Endodermal cell (in vitro differentiated cells): ENCODE measurements at regions not wholly inside any gene's neighbourhood (a gene's known extent, or its start where the extent isn't known, plus 50 kb on each side); places are given as distances from the start of the nearest gene placed in this dataset.

Experiments
- DNase-seq: peaks from one replicate; pipeline ENCODE4 v3.0.0-alpha.2; 2017
- H3K27ac ChIP-seq: 2 replicates; pipeline ENCODE4 v1.5.1; 2013; ENCODE audit warnings: mild to moderate bottlenecking, low read depth, low read length, moderate library complexity
- H3K27me3 ChIP-seq: 2 replicates; pipeline ENCODE4 v1.6.1; 2013; ENCODE audit warnings: mild to moderate bottlenecking, low read length, moderate library complexity; ENCODE audit not compliant: insufficient read depth, control insufficient read depth, poor library complexity, severe bottlenecking
- H3K36me3 ChIP-seq: 2 replicates; pipeline ENCODE4 v1.7.0; 2013; ENCODE audit warnings: mild to moderate bottlenecking, low read length, moderate library complexity; ENCODE audit not compliant: control insufficient read depth, insufficient read depth
- H3K4me1 ChIP-seq: one replicate; pipeline ENCODE4 v1.7.0; 2013; ENCODE audit warnings: low read length; ENCODE audit not compliant: control insufficient read depth, insufficient read depth
- H3K4me3 ChIP-seq: 2 replicates; pipeline ENCODE4 v1.5.1; 2013; ENCODE audit warnings: mild to moderate bottlenecking, low read length, moderate library complexity
- H3K9ac ChIP-seq: 2 replicates; pipeline ENCODE4 v1.6.1; 2013; ENCODE audit warnings: mild to moderate bottlenecking, low read length, moderate library complexity; ENCODE audit not compliant: poor library complexity, severe bottlenecking; ENCODE audit errors: extremely low read depth
- H3K9me3 ChIP-seq: 2 replicates; pipeline ENCODE4 v1.6.1; 2013; ENCODE audit warnings: mild to moderate bottlenecking, low read length, moderate library complexity; ENCODE audit not compliant: control insufficient read depth
- H3K27ac Mint-ChIP-seq: 2 replicates; pipeline ENCODE4 v1.8.0; 2020; ENCODE audit warnings: mixed read lengths
- H3K27me3 Mint-ChIP-seq: 2 replicates; pipeline ENCODE4 v1.8.0; 2021; ENCODE audit warnings: mild to moderate bottlenecking, mixed read lengths; ENCODE audit not compliant: insufficient read depth
- H3K36me3 Mint-ChIP-seq: 2 replicates; pipeline ENCODE4 v1.8.0; 2020; ENCODE audit warnings: low read depth, mixed read lengths
- H3K4me1 Mint-ChIP-seq: 2 replicates; pipeline ENCODE4 v1.8.0; 2020; ENCODE audit warnings: mixed read lengths
- H3K4me3 Mint-ChIP-seq: 2 replicates; pipeline ENCODE4 v1.8.0; 2020; ENCODE audit warnings: mild to moderate bottlenecking, moderate library complexity, mixed read lengths
- H3K9me3 Mint-ChIP-seq: 2 replicates; pipeline ENCODE4 v1.8.0; 2020; ENCODE audit warnings: mild to moderate bottlenecking, mixed read lengths
- CTCF ChIP-seq: fragments of 200-600 bp; sonication (generic); conservative IDR thresholded peaks from 2 replicates; pipeline ENCODE4 v1.5.0; 2021; ENCODE audit warnings: antibody characterized with exemption, mild to moderate bottlenecking
- WGBS, 2 experiments: methylation state at CpG; one replicate each; pipeline versions ENCODE4 v1.1.5 to v1.1.7; 2013; ENCODE audit warnings: missing lambda C conversion rate in 2 of 2, mixed read lengths in 1 of 2; ENCODE audit not compliant: insufficient coverage in 1 of 2, insufficient read length in 1 of 2; 5-methylcytosine and 5-hydroxymethylcytosine counted together

DNA sequence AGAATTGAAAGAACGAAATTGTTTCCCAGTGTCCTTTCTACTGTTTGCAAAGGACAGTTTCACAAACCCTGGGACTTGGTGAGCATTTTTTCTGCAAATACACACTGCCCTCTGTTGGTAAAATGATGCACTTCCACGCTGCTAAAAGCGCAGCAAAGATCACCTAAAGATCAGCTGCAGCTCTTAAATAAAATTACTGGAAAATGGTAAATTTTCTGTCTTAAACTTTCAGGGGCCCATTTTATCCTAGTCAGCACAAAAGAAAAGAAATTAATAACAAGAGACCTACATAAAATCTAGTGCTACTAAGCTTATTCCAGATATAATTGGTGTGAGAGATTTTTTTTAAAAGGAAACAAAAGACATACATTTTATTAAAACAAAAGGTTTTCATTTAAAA is 566.0 kb downstream of the CAAP1 start:
- H3K36me3 ChIP-seq, result no peaks in the 10 kb centered on the region
- H3K27me3 Mint-ChIP-seq, result no peaks in the 10 kb centered on the region
- no peaks in the 10 kb centered on the region for H3K36me3 Mint-ChIP-seq
- 11% methylated on average over 3 of the region's 3 CpGs; no CpG with 5 or more reads in 1 of the 2 experiments for WGBS, 2 experiments
- no peaks in the 10 kb centered on the region for H3K4me1 ChIP-seq
- H3K4me1 Mint-ChIP-seq, result peaks cover under 1% of the 10 kb centered on the region
- no peaks in the 10 kb centered on the region for H3K9me3 Mint-ChIP-seq
- H3K4me3 ChIP-seq, result no peak overlapping the region
- no peak overlapping the region for H3K9ac ChIP-seq
- no peak overlapping the region for H3K27ac Mint-ChIP-seq
- peak; percentile 81 for DNase-seq
- TF ChIP-seq CTCF, result peak; percentile 91
- H3K27me3 ChIP-seq, result no peaks in the 10 kb centered on the region
- H3K4me3 Mint-ChIP-seq, result no peak overlapping the region
- no peak overlapping the region for H3K27ac ChIP-seq
- H3K9me3 ChIP-seq, result no peaks in the 10 kb centered on the region

DNA sequence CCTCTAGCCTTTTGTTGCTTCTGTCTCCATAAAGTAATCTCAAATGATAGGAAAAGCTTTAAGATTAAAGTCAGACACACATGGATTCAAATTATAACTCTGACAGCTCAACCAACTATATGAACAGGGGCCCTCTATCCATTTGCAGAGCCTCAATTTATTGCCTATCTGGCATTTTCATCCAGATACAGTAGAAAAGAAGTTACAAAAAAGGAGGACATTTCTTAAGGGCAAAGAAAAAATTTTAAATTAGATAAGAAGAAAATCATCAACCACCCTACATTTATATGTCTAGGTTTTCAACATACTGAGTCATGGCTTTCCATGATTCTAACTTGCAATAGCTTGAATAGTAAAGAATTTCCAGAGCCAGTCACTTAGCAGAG is 567.2 kb downstream of the CAAP1 start:
- Mint-ChIP-seq H3K36me3 (no peaks in the 10 kb centered on the region), H3K9me3 (no peaks in the 10 kb centered on the region), H3K4me3 (no peak overlapping the region), H3K4me1 (no peaks in the 10 kb centered on the region), H3K27ac (no peak overlapping the region), H3K27me3 (no peaks in the 10 kb centered on the region)
- H3K36me3 ChIP-seq, result no peaks in the 10 kb centered on the region
- TF ChIP-seq CTCF, result no peak
- H3K27ac ChIP-seq, result no peak overlapping the region
- DNase-seq, result no peak
- no peaks in the 10 kb centered on the region for H3K4me1 ChIP-seq
- no peak overlapping the region for H3K9ac ChIP-seq
- H3K4me3 ChIP-seq, result no peak overlapping the region
- no peaks in the 10 kb centered on the region for H3K27me3 ChIP-seq
- no peaks in the 10 kb centered on the region for H3K9me3 ChIP-seq

DNA sequence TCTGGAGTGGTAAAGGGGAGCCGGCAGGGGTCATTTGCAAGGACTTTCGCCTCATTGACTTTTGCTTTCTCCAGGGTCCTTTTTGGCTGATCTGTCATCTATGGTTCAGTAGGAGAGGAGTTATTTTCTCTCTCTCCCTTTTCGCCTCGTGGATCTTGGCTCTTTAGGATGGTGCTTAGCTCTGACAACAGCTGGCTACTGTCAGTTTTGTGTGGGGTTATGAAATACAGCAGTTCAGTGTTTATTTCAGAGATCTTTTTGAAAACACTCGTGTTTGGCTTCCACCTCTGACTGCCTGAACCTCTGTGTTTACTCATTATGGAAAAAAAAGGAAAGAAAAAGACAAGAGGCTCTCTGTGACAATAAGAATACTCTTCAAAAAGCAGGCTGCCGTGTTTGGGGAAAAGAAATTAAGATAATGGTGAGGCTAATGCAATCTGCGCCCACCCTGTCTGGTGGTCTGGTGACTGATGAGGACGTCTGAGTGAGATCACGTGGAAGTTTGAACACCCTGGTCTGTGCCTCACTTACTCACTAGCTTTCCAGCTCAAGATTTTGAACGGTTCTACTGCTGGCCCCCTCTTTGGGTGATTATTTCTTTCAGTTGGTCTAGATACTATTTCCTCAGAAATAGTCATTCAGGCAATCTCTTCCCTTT is 567.7 kb downstream of the CAAP1 start:
- H3K4me3 Mint-ChIP-seq, result no peak overlapping the region
- H3K36me3 ChIP-seq, result no peaks in the 10 kb centered on the region
- no peak for DNase-seq
- WGBS, 2 experiments, result 90 to 95% methylated on average over 6 to 10 of the region's 10 CpGs
- H3K4me1 ChIP-seq, result no peaks in the 10 kb centered on the region
- H3K27me3 ChIP-seq, result no peaks in the 10 kb centered on the region
- H3K9me3 ChIP-seq, result no peaks in the 10 kb centered on the region
- no peak overlapping the region for H3K4me3 ChIP-seq
- H3K27me3 Mint-ChIP-seq, result no peaks in the 10 kb centered on the region
- H3K4me1 Mint-ChIP-seq, result no peaks in the 10 kb centered on the region
- no peak overlapping the region for H3K27ac ChIP-seq
- H3K9ac ChIP-seq, result no peak overlapping the region
- H3K9me3 Mint-ChIP-seq, result no peaks in the 10 kb centered on the region
- no peak for TF ChIP-seq CTCF
- H3K27ac Mint-ChIP-seq, result no peak overlapping the region
- no peaks in the 10 kb centered on the region for H3K36me3 Mint-ChIP-seq
